ENCODE measurements at regions not wholly inside any gene's neighbourhood (a gene's known extent, or its start where the extent isn't known, plus 50 kb on each side); places are given as distances from the start of the nearest gene placed in this dataset.

GRCh38 chr14:45373877-45374276 lies 120.9 kb upstream of the MIS18BP1 start:
- no peak for TF ChIP-seq CTCF (IDR thresholded peaks at IDR 0.05)
- no peak for TF ChIP-seq POLR2A (IDR thresholded peaks at IDR 0.05)
